NCI-H1092 (cell line): ENCODE measurements at regions not wholly inside any gene's neighbourhood (a gene's known extent, or its start where the extent isn't known, plus 50 kb on each side); places are given as distances from the start of the nearest gene placed in this dataset.

Experiments
- DNase-seq: peaks from one replicate; lab custom pipeline; 2025; lab: John Stamatoyannopoulos, UW

- no peak for DNase-seq
Observed at GRCh38 chr3:107264888-107265287, 112.4 kb upstream of the CCDC54 start.

- DNase-seq = no peak
Observed at GRCh38 chr3:107265526-107265925, 111.7 kb upstream of the CCDC54 start.

GRCh38 chr3:107268469-107268868, 108.8 kb upstream of the CCDC54 start:
- no peak for DNase-seq

GRCh38 chr3:107269136-107269535, 108.1 kb upstream of the CCDC54 start:
- DNase-seq = no peak

GRCh38 chr3:107271787-107272387, 105.4 kb upstream of the CCDC54 start:
- no peak for DNase-seq

- no peak for DNase-seq
Observed at GRCh38 chr3:107272471-107272870, 104.8 kb upstream of the CCDC54 start.

- no peak for DNase-seq
Observed at GRCh38 chr3:107272885-107273284, 104.4 kb upstream of the CCDC54 start.

- no peak for DNase-seq
Observed at GRCh38 chr3:107273771-107274170, 103.5 kb upstream of the CCDC54 start.

- no peak for DNase-seq
Observed at GRCh38 chr3:107275511-107275910, 101.7 kb upstream of the CCDC54 start.

- no peak for DNase-seq
Observed at GRCh38 chr3:107283948-107284347, 93.3 kb upstream of the CCDC54 start.

GRCh38 chr3:107284612-107285011, 92.6 kb upstream of the CCDC54 start:
- DNase-seq = no peak

GRCh38 chr3:107285197-107285596, 92.0 kb upstream of the CCDC54 start:
- DNase-seq = no peak

- no peak for DNase-seq
Observed at GRCh38 chr3:107289354-107289753, 87.9 kb upstream of the CCDC54 start.

- no peak for DNase-seq
Observed at GRCh38 chr3:107294117-107294516, 83.1 kb upstream of the CCDC54 start.

- DNase-seq = no peak
Observed at GRCh38 chr3:107297597-107297996, 79.6 kb upstream of the CCDC54 start.

GRCh38 chr3:107307205-107307604, 70.0 kb upstream of the CCDC54 start:
- no peak for DNase-seq

- DNase-seq = no peak
Observed at GRCh38 chr3:107308716-107309115, 68.5 kb upstream of the CCDC54 start.

- DNase-seq = no peak
Observed at GRCh38 chr3:107309312-107309711, 67.9 kb upstream of the CCDC54 start.

- DNase-seq = no peak
Observed at GRCh38 chr3:107313711-107314110, 63.5 kb upstream of the CCDC54 start.

GRCh38 chr3:107315141-107315540, 62.1 kb upstream of the CCDC54 start:
- no peak for DNase-seq

GRCh38 chr3:107323723-107324122, 53.5 kb upstream of the CCDC54 start:
- DNase-seq = no peak

GRCh38 chr3:107325446-107325845, 51.8 kb upstream of the CCDC54 start:
- DNase-seq = no peak
